ENCODE measurements at regions not wholly inside any gene's neighbourhood (a gene's known extent, or its start where the extent isn't known, plus 50 kb on each side); places are given as distances from the start of the nearest gene placed in this dataset.

DNA sequence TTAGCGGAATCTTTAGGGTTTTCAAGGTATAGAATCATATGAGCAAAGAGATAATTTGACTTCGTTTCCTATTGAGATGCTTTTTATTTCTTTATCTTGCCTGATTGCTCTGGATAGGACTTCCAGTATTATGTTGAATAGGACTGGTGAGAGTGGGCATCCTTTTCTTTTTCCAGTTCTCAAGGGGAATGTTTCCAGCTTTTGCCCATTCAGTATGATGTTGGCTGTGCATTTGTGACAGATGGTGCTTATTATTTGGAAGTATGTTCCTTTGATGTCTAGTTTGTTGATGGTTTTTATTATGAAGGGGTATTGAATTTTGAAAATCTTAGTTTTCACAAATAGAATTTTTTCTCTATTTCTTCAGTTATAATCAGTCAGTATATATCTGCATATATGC, 656.6 kb upstream of the MAP3K7 start:
- TF ChIP-seq, protein P1, sequence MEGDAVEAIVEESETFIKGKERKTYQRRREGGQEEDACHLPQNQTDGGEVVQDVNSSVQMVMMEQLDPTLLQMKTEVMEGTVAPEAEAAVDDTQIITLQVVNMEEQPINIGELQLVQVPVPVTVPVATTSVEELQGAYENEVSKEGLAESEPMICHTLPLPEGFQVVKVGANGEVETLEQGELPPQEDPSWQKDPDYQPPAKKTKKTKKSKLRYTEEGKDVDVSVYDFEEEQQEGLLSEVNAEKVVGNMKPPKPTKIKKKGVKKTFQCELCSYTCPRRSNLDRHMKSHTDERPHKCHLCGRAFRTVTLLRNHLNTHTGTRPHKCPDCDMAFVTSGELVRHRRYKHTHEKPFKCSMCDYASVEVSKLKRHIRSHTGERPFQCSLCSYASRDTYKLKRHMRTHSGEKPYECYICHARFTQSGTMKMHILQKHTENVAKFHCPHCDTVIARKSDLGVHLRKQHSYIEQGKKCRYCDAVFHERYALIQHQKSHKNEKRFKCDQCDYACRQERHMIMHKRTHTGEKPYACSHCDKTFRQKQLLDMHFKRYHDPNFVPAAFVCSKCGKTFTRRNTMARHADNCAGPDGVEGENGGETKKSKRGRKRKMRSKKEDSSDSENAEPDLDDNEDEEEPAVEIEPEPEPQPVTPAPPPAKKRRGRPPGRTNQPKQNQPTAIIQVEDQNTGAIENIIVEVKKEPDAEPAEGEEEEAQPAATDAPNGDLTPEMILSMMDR (IDR thresholded peaks at IDR 0.05), result no peak
- TF ChIP-seq POLR2AphosphoS5 (IDR thresholded peaks at IDR 0.05), result no peak
- no peak for TF ChIP-seq POLR2A (IDR thresholded peaks at IDR 0.05)

All from breast epithelium (tissue), 3 donors.